ENCODE measurements at regions not wholly inside any gene's neighbourhood (a gene's known extent, or its start where the extent isn't known, plus 50 kb on each side); places are given as distances from the start of the nearest gene placed in this dataset.

DNA sequence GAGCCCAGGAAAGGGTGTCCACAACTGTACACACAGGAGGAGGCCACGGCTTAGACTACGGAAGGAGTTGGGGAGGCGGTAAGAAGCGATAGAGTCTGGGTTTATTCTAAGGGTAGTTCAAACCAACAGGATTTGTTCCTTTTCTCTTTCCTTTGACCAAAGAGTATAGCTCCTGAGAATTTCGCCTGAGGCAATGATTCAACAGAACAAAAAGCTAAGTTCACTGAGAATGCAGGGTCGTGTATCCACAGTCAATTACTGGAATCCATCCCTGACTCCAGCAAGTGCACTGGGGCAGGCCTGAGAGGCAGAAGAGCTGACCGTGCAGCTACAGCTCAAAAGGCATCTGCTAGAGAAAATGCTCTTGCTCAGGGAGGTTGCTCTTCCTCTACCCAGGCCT is 140.9 kb downstream of the TFCP2L1 start:
- Histone ChIP-seq H2AFZ (ENCODE audit: low read length) (no peak overlapping the region), H3K9ac (ENCODE audit: insufficient read depth, low read depth, low read length) (no peak overlapping the region), H4K20me1 (ENCODE audit: insufficient read depth, low read length) (no peaks in the 10 kb centered on the region), H3K27ac (ENCODE audit: extremely low read length, insufficient read depth, low read length) (no peak overlapping the region), H3K4me3 (replicated peaks in 1 of 3; ENCODE audit: insufficient read depth in 1 of 3, low read depth in 2 of 3, low read length in 3 of 3) (no peak overlapping the region), H3K27me3 (ENCODE audit: control insufficient read depth in 1 of 2, insufficient read depth in 2 of 2, low read length in 2 of 2) (peaks cover 0 to 27% of the 10 kb centered on the region in 2 experiments; a peak in 3 of 5 replicates), H3K36me3 (replicated peaks in 1 of 2; ENCODE audit: control insufficient read depth in 1 of 2, insufficient read depth in 2 of 2, low read length in 2 of 2) (no peaks in the 10 kb centered on the region), H3K79me2 (ENCODE audit: insufficient read depth, low read length) (no peaks in the 10 kb centered on the region), H3K4me1 (ENCODE audit: insufficient read depth, low read length) (no peaks in the 10 kb centered on the region), H3K4me2 (ENCODE audit: low read depth, low read length) (no peak overlapping the region), H3K9me3 (ENCODE audit: low read length) (no peaks in the 10 kb centered on the region)
- DNase-seq (ENCODE audit: low spot score): no peak
- BruUV-seq (replicated peaks): no TSS peak
- 18% methylated on average over 7 of the region's 7 CpGs for WGBS (ENCODE audit: low lambda C conversion rate)
- ATAC-seq: no peak
- CTCF ChIA-PET (ENCODE audit: low intra/inter-chr PET ratio, low total read pairs): no interaction called here
- FAIRE-seq: no peak
- intact Hi-C loops (cut with micrococcal nuclease; ENCODE audit: unreplicated experiment) (no loop called here), in situ Hi-C loops (cut with HindIII; ENCODE audit: extremely low pct_ligation_motif_present, low pct_unique_long_range_greater_than_20kb) (no loop called here)
- no peak for TF ChIP-seq KAT7 (CRISPR knock-in tag; IDR thresholded peaks at IDR 0.05; ENCODE audit: borderline replicate concordance)
- TF ChIP-seq, protein P1, sequence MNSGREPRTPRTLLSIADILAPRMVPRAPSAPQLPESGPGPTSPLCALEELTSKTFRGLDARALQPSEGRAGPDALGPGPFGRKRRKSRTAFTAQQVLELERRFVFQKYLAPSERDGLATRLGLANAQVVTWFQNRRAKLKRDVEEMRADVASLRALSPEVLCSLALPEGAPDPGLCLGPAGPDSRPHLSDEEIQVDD (CRISPR knock-in tag; IDR thresholded peaks at IDR 0.05; ENCODE audit: borderline replicate concordance): no peak
- no peak for TF ChIP-seq SMAD9 (CRISPR knock-in tag; IDR thresholded peaks at IDR 0.05)
- TF ChIP-seq ZNF251 (CRISPR knock-in tag; IDR thresholded peaks at IDR 0.05): no peak
- no peak for TF ChIP-seq ZSCAN29 (CRISPR knock-in tag; conservative IDR thresholded peaks at IDR 0.05)
- TF ChIP-seq ZNF850 (CRISPR knock-in tag; conservative IDR thresholded peaks at IDR 0.05): no peak
- TF ChIP-seq, protein P2, sequence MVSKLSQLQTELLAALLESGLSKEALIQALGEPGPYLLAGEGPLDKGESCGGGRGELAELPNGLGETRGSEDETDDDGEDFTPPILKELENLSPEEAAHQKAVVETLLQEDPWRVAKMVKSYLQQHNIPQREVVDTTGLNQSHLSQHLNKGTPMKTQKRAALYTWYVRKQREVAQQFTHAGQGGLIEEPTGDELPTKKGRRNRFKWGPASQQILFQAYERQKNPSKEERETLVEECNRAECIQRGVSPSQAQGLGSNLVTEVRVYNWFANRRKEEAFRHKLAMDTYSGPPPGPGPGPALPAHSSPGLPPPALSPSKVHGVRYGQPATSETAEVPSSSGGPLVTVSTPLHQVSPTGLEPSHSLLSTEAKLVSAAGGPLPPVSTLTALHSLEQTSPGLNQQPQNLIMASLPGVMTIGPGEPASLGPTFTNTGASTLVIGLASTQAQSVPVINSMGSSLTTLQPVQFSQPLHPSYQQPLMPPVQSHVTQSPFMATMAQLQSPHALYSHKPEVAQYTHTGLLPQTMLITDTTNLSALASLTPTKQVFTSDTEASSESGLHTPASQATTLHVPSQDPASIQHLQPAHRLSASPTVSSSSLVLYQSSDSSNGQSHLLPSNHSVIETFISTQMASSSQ (IDR thresholded peaks at IDR 0.05; ENCODE audit: low read depth): no peak
- TF ChIP-seq, protein P2 (CRISPR knock-in tag; IDR thresholded peaks at IDR 0.05; ENCODE audit: borderline replicate concordance): no peak
- POLR2A ChIA-PET: no interaction called here

All from HepG2 (cell line).